ENCODE measurements at regions not wholly inside any gene's neighbourhood (a gene's known extent, or its start where the extent isn't known, plus 50 kb on each side); places are given as distances from the start of the nearest gene placed in this dataset.

GRCh38 chrX:137852502-137852901, 286.6 kb downstream of the ZIC3 start:
- no peak for TF ChIP-seq CTCF (IDR thresholded peaks at IDR 0.05; ENCODE audit: insufficient read depth, low read length, poor library complexity, severe bottlenecking)
- TF ChIP-seq EZH2phosphoT487 (conservative IDR thresholded peaks at IDR 0.05; ENCODE audit: low read length), result no peak
